ENCODE measurements at regions not wholly inside any gene's neighbourhood (a gene's known extent, or its start where the extent isn't known, plus 50 kb on each side); places are given as distances from the start of the nearest gene placed in this dataset.

- DNase-seq (ENCODE audit: low spot score): no peak
Measured at GRCh38 chr2:176729706-176730569, 460.7 kb downstream of the MTX2 start.

- DNase-seq (ENCODE audit: low spot score): no peak
Measured at GRCh38 chr2:176732780-176733179, 463.5 kb downstream of the MTX2 start.

GRCh38 chr2:176733698-176734430 is 464.6 kb downstream of the MTX2 start:
- DNase-seq (ENCODE audit: low spot score): no peak

GRCh38 chr2:176734868-176735267 is 465.6 kb downstream of the MTX2 start:
- no peak for DNase-seq (ENCODE audit: low spot score)

- no peak for DNase-seq (ENCODE audit: low spot score)
Measured at GRCh38 chr2:176742271-176742670, 470.3 kb upstream of the HNRNPA3 start.

GRCh38 chr2:176743671-176744070 is 468.9 kb upstream of the HNRNPA3 start:
- no peak for DNase-seq (ENCODE audit: low spot score)

- no peak for DNase-seq (ENCODE audit: low spot score)
Measured at GRCh38 chr2:176744146-176744545, 468.4 kb upstream of the HNRNPA3 start.

- no peak for DNase-seq (ENCODE audit: low spot score)
Measured at GRCh38 chr2:176745543-176746200, 466.9 kb upstream of the HNRNPA3 start.

- no peak for DNase-seq (ENCODE audit: low spot score)
Measured at GRCh38 chr2:176746411-176746810, 466.2 kb upstream of the HNRNPA3 start.

- no peak for DNase-seq (ENCODE audit: low spot score)
Measured at GRCh38 chr2:176747506-176747905, 465.1 kb upstream of the HNRNPA3 start.

GRCh38 chr2:176747928-176748327 is 464.7 kb upstream of the HNRNPA3 start:
- DNase-seq (ENCODE audit: low spot score): no peak

GRCh38 chr2:176748662-176749061 is 463.9 kb upstream of the HNRNPA3 start:
- DNase-seq (ENCODE audit: low spot score): no peak

GRCh38 chr2:176751314-176752227 is 461.0 kb upstream of the HNRNPA3 start:
- DNase-seq (ENCODE audit: low spot score): no peak

GRCh38 chr2:176752295-176752694 is 460.3 kb upstream of the HNRNPA3 start:
- DNase-seq (ENCODE audit: low spot score): no peak

GRCh38 chr2:176753205-176753604 is 459.4 kb upstream of the HNRNPA3 start:
- DNase-seq (ENCODE audit: low spot score): no peak

- no peak for DNase-seq (ENCODE audit: low spot score)
Measured at GRCh38 chr2:176753752-176754474, 458.7 kb upstream of the HNRNPA3 start.

- no peak for DNase-seq (ENCODE audit: low spot score)
Measured at GRCh38 chr2:176755537-176756135, 457.0 kb upstream of the HNRNPA3 start.

- no peak for DNase-seq (ENCODE audit: low spot score)
Measured at GRCh38 chr2:176758426-176758825, 454.2 kb upstream of the HNRNPA3 start.

GRCh38 chr2:176760439-176760838 is 452.2 kb upstream of the HNRNPA3 start:
- no peak for DNase-seq (ENCODE audit: low spot score)

- DNase-seq (ENCODE audit: low spot score): no peak
Measured at GRCh38 chr2:176763130-176763529, 449.5 kb upstream of the HNRNPA3 start.

Measured in HuH-7.5 (cell line).